OCI-LY1 (cell line): ENCODE measurements at regions not wholly inside any gene's neighbourhood (a gene's known extent, or its start where the extent isn't known, plus 50 kb on each side); places are given as distances from the start of the nearest gene placed in this dataset.

Experiments used
- H2AFZ ChIP-seq: fragments of 200-600 bp; sonication (generic), shearing (Covaris generic); 2 replicates; pipeline ENCODE4 v1.6.0; 2014; ENCODE audit warnings: antibody characterized with exemption, mild to moderate bottlenecking, low read length
- H3F3A ChIP-seq: fragments of 200-600 bp; sonication (generic), shearing (Covaris generic); 2 replicates; pipeline ENCODE4 v1.6.0; 2014; ENCODE audit warnings: mild to moderate bottlenecking, antibody characterized with exemption, low read length, moderate library complexity; ENCODE audit not compliant: insufficient read depth
- H3K27ac ChIP-seq: fragments of 200-600 bp; sonication (generic); 2 replicates; pipeline ENCODE4 v1.5.1; 2014; ENCODE audit warnings: low read length, mixed run types, mild to moderate bottlenecking, low read depth; ENCODE audit not compliant: poor library complexity, severe bottlenecking
- H3K27me3 ChIP-seq: fragments of 200-600 bp; sonication (generic); 2 replicates; pipeline ENCODE4 v1.6.0; 2014; ENCODE audit warnings: antibody characterized with exemption, mild to moderate bottlenecking, low read length, moderate library complexity; ENCODE audit not compliant: insufficient read depth
- H3K36me3 ChIP-seq: fragments of 200-600 bp; sonication (generic); 2 replicates; pipeline ENCODE4 v1.6.1; 2014; ENCODE audit warnings: mild to moderate bottlenecking, antibody characterized with exemption, low read length, moderate library complexity, mixed read lengths; ENCODE audit not compliant: insufficient read depth
- H3K4me1 ChIP-seq: fragments of 200-600 bp; sonication (generic); 2 replicates; pipeline ENCODE4 v1.5.1; 2014; ENCODE audit warnings: mild to moderate bottlenecking, low read length, moderate library complexity; ENCODE audit not compliant: insufficient read depth, severe bottlenecking
- H3K4me2 ChIP-seq: fragments of 200-600 bp; sonication (generic), shearing (Covaris generic); 2 replicates; pipeline ENCODE4 v1.6.1; 2014; ENCODE audit warnings: low read length
- H3K4me3 ChIP-seq: fragments of 200-600 bp; sonication (generic); 2 replicates; pipeline ENCODE4 v1.5.1; 2014; ENCODE audit warnings: low read length, low read depth, mild to moderate bottlenecking, mixed read lengths; ENCODE audit not compliant: poor library complexity, severe bottlenecking
- H3K79me2 ChIP-seq: fragments of 200-600 bp; shearing (Covaris generic); 2 replicates; pipeline ENCODE4 v1.6.1; 2016; ENCODE audit warnings: mixed run types, low read length, mixed read lengths; ENCODE audit not compliant: insufficient read depth
- H3K9ac ChIP-seq: fragments of 200-600 bp; sonication (generic), shearing (Covaris generic); 2 replicates; pipeline ENCODE4 v1.6.1; 2014; ENCODE audit warnings: mild to moderate bottlenecking, low read length, mixed read lengths
- H3K9me2 ChIP-seq: fragments of 200-600 bp; sonication (generic), shearing (Covaris generic); 2 replicates; pipeline ENCODE4 v1.6.1; 2014; ENCODE audit warnings: low read depth, mild to moderate bottlenecking, low read length, mixed read lengths
- H3K9me3 ChIP-seq: fragments of 200-600 bp; shearing (Covaris generic); 2 replicates; pipeline ENCODE4 v1.6.1; 2014; ENCODE audit warnings: low read length, mixed read lengths
- H4K20me1 ChIP-seq: fragments of 200-600 bp; sonication (generic), shearing (Covaris generic); 2 replicates; pipeline ENCODE4 v1.6.0; 2016; ENCODE audit warnings: mild to moderate bottlenecking, low read length; ENCODE audit not compliant: insufficient read depth
- EZH2 ChIP-seq: fragments of 200-600 bp; sonication (generic), shearing (Covaris generic); IDR thresholded peaks from 2 replicates; pipeline ENCODE4 v1.8.0; 2017; ENCODE audit warnings: borderline replicate concordance, mixed run types, mild to moderate bottlenecking, antibody characterized with exemption, low read length, moderate library complexity, mixed read lengths
- TF ChIP-seq, protein P1 (sequence below): fragments of 200-600 bp; sonication (generic), shearing (Covaris generic); IDR thresholded peaks from 2 replicates; pipeline ENCODE4 v1.5.1; 2017; ENCODE audit warnings: mild to moderate bottlenecking, antibody characterized with exemption, low read length, moderate library complexity, mixed read lengths

- H2AFZ ChIP-seq, result no peak overlapping the region
- TF ChIP-seq, protein P1, sequence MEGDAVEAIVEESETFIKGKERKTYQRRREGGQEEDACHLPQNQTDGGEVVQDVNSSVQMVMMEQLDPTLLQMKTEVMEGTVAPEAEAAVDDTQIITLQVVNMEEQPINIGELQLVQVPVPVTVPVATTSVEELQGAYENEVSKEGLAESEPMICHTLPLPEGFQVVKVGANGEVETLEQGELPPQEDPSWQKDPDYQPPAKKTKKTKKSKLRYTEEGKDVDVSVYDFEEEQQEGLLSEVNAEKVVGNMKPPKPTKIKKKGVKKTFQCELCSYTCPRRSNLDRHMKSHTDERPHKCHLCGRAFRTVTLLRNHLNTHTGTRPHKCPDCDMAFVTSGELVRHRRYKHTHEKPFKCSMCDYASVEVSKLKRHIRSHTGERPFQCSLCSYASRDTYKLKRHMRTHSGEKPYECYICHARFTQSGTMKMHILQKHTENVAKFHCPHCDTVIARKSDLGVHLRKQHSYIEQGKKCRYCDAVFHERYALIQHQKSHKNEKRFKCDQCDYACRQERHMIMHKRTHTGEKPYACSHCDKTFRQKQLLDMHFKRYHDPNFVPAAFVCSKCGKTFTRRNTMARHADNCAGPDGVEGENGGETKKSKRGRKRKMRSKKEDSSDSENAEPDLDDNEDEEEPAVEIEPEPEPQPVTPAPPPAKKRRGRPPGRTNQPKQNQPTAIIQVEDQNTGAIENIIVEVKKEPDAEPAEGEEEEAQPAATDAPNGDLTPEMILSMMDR, result no peak
- TF ChIP-seq EZH2, result no peak
- H3K9me3 ChIP-seq, result no peaks in the 10 kb centered on the region
- no peaks in the 10 kb centered on the region for H3K36me3 ChIP-seq
- H3F3A ChIP-seq, result no peaks in the 10 kb centered on the region
- H3K4me1 ChIP-seq, result no peaks in the 10 kb centered on the region
- H3K79me2 ChIP-seq, result no peaks in the 10 kb centered on the region
- H3K4me3 ChIP-seq, result no peak overlapping the region
- no peaks in the 10 kb centered on the region for H3K27me3 ChIP-seq
- no peaks in the 10 kb centered on the region for H3K9me2 ChIP-seq
- no peak overlapping the region for H3K9ac ChIP-seq
- no peak overlapping the region for H3K4me2 ChIP-seq
- H4K20me1 ChIP-seq, result no peaks in the 10 kb centered on the region
- no peak overlapping the region for H3K27ac ChIP-seq
These were observed 601.3 kb downstream of the IQCM start for GRCh38 chr4:149214301-149214700.

DNA sequence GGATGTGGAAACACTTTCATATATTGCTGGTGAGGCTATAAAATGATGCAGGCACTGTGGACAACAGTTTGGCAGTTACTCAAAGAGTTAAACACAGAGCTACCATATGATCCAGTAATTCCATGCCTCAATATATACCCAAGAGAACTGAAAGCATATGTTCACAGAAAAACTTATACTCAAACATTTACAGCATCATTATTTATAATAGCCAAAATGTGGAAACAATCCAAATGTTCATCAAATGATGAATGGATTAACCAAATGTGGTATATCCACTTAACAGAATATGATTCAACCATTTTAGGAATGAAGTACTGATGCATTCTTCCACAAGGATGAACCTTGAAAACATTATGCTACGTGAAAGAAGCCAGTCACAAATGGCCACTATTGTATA, 603.8 kb downstream of the IQCM start:
- no peaks in the 10 kb centered on the region for H3K9me3 ChIP-seq
- TF ChIP-seq EZH2, result no peak
- TF ChIP-seq, protein P1, result no peak
- no peaks in the 10 kb centered on the region for H3F3A ChIP-seq
- H3K27me3 ChIP-seq, result no peaks in the 10 kb centered on the region
- no peaks in the 10 kb centered on the region for H3K36me3 ChIP-seq
- H2AFZ ChIP-seq, result no peak overlapping the region
- no peak overlapping the region for H3K4me2 ChIP-seq
- H3K9me2 ChIP-seq, result no peaks in the 10 kb centered on the region
- no peak overlapping the region for H3K4me3 ChIP-seq
- H3K4me1 ChIP-seq, result no peaks in the 10 kb centered on the region
- H3K9ac ChIP-seq, result no peak overlapping the region
- no peak overlapping the region for H3K27ac ChIP-seq
- no peaks in the 10 kb centered on the region for H4K20me1 ChIP-seq
- no peaks in the 10 kb centered on the region for H3K79me2 ChIP-seq

DNA sequence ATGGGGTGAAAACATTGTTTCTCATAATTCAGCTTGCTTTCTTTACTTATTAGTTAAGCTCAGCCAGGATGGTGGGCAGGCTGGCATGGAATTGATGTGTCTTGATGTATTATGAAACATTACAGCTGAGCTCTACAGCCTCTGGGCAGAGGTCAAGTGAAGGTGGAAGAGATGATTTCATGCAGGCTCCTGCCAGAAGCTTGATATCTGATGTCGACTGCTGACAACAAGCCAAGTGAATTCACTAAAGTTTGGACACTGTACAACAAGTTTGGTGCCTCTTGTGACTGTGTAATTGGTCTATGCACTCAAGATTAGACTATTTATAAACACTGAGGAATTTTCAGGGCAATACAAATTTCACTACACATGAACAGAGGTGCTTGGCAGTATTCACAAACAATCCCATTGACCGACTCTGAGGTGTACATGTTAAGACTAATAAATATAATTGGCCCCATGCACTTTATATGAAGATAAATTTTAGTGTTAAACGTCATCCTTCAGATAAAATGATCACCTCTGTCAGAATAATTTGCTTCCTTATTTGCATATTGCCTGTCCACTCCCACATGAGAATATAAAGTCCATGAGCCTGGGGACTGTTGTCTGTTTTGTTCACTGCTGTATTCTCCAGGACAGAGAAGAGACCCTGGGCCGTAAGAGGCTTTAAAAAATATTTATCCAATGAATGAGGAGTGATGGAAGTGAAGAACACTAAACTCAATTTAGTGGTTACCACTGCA, 612.2 kb downstream of the IQCM start:
- Histone ChIP-seq H3K4me2 (no peak overlapping the region), H3K27ac (no peak overlapping the region), H3K79me2 (no peaks in the 10 kb centered on the region), H3K4me1 (no peaks in the 10 kb centered on the region), H3K4me3 (no peak overlapping the region), H3K9me3 (no peaks in the 10 kb centered on the region), H3K9me2 (no peaks in the 10 kb centered on the region), H3K36me3 (no peaks in the 10 kb centered on the region), H3K27me3 (no peaks in the 10 kb centered on the region), H3F3A (no peaks in the 10 kb centered on the region), H4K20me1 (no peaks in the 10 kb centered on the region), H2AFZ (no peak overlapping the region), H3K9ac (no peak overlapping the region)
- no peak for TF ChIP-seq EZH2
- TF ChIP-seq, protein P1, result no peak
